CD14-positive monocyte (primary cell): ENCODE measurements at regions not wholly inside any gene's neighbourhood (a gene's known extent, or its start where the extent isn't known, plus 50 kb on each side); places are given as distances from the start of the nearest gene placed in this dataset.

Experiments used
- DNase-seq, 3 donors: peaks; one replicate each; pipeline ENCODE4 v3.0.0-alpha.2; 2011 to 2022
- H2AFZ ChIP-seq: 2 replicates; pipeline ENCODE4 v1.6.0; 2012; ENCODE audit warnings: mild to moderate bottlenecking, low read depth, low read length, inconsistent platforms; ENCODE audit not compliant: insufficient read depth, poor library complexity, severe bottlenecking
- H3K27ac ChIP-seq, 2 donors: 1 replicate in 1 of 2; 2 replicates in 1 of 2; pipeline ENCODE4 v1.5.1; 2012 to 2013; ENCODE audit warnings: low read length in 2 of 2, control low read depth in 1 of 2, inconsistent platforms in 1 of 2, low read depth in 1 of 2, mild to moderate bottlenecking in 1 of 2
- H3K27me3 ChIP-seq, 2 donors: one replicate each; pipeline versions ENCODE4 v1.6.0 to v1.6.1; 2011 to 2013; ENCODE audit warnings: low read length in 2 of 2; ENCODE audit not compliant: control insufficient read depth in 2 of 2, insufficient read depth in 2 of 2
- H3K36me3 ChIP-seq, 2 donors: replicated peaks in 1 of 2; 1 replicate in 1 of 2; 2 replicates in 1 of 2; pipeline versions ENCODE4 v1.5.1 to v1.6.1; 2012 to 2013; ENCODE audit warnings: low read length in 2 of 2, control low read depth in 1 of 2, inconsistent platforms in 1 of 2, mild to moderate bottlenecking in 1 of 2; ENCODE audit not compliant: insufficient read depth in 2 of 2, control insufficient read depth in 1 of 2
- H3K4me1 ChIP-seq, 2 donors: 1 replicate in 1 of 2; 2 replicates in 1 of 2; pipeline versions ENCODE4 v1.5.1 to v1.6.1; 2012 to 2013; ENCODE audit warnings: low read length in 2 of 2, control low read depth in 1 of 2, inconsistent platforms in 1 of 2, mild to moderate bottlenecking in 1 of 2, moderate library complexity in 1 of 2; ENCODE audit not compliant: insufficient read depth in 2 of 2, control insufficient read depth in 1 of 2
- H3K4me2 ChIP-seq: replicated peaks from 2 replicates; pipeline ENCODE3; 2012; ENCODE audit warnings: low read length, moderate library complexity, mild to moderate bottlenecking; ENCODE audit not compliant: poor library complexity, severe bottlenecking; ENCODE audit errors: extremely low read depth
- H3K4me3 ChIP-seq, 3 experiments: fragments of 200-600 bp in 1 of 3; sonication (generic) in 1 of 3; replicated peaks in 1 of 3; 1 replicate in 2 of 3; 2 replicates in 1 of 3; pipeline ENCODE4 v1.5.1; 2011 to 2013; ENCODE audit warnings: low read length in 3 of 3, mild to moderate bottlenecking in 3 of 3, control low read depth in 2 of 3, low read depth in 2 of 3, inconsistent platforms in 1 of 3, moderate library complexity in 1 of 3
- H3K79me2 ChIP-seq: 2 replicates; pipeline ENCODE4 v1.6.0; 2012; ENCODE audit warnings: mild to moderate bottlenecking, control low read depth, inconsistent platforms, low read length, moderate library complexity; ENCODE audit not compliant: insufficient read depth
- H3K9ac ChIP-seq: 2 replicates; pipeline ENCODE4 v1.6.0; 2017; ENCODE audit warnings: low read length, mild to moderate bottlenecking; ENCODE audit not compliant: insufficient read depth, poor library complexity, severe bottlenecking
- H3K9me3 ChIP-seq, 2 donors: replicated peaks in 1 of 2; 1 replicate in 1 of 2; 2 replicates in 1 of 2; pipeline versions ENCODE4 v1.5.1 to v1.6.1; 2012 to 2013; ENCODE audit warnings: low read length in 2 of 2, control low read depth in 1 of 2; ENCODE audit not compliant: control insufficient read depth in 1 of 2, insufficient read depth in 1 of 2
- H4K20me1 ChIP-seq: 2 replicates; pipeline ENCODE4 v1.6.0; 2012; ENCODE audit warnings: mild to moderate bottlenecking, low read length, control low read depth, moderate library complexity; ENCODE audit not compliant: insufficient read depth
- H3K27ac Mint-ChIP-seq, 7 donors: one replicate each; pipeline ENCODE4 v1.8.0; 2020; ENCODE audit warnings: mild to moderate bottlenecking in 7 of 7, mixed read lengths in 7 of 7, moderate library complexity in 6 of 7, inconsistent platforms in 2 of 7
- H3K27me3 Mint-ChIP-seq, 3 donors: one replicate each; pipeline ENCODE4 v1.8.0; 2021 to 2022; ENCODE audit warnings: low read depth in 3 of 3, mild to moderate bottlenecking in 3 of 3, mixed read lengths in 3 of 3, moderate library complexity in 3 of 3, inconsistent platforms in 1 of 3
- H3K36me3 Mint-ChIP-seq, 2 donors: one replicate each; pipeline ENCODE4 v1.8.0; 2020; ENCODE audit warnings: mixed read lengths in 2 of 2, inconsistent platforms in 1 of 2, mild to moderate bottlenecking in 1 of 2
- H3K4me1 Mint-ChIP-seq: one replicate; pipeline ENCODE4 v1.8.0; 2020; ENCODE audit warnings: mild to moderate bottlenecking, mixed read lengths
- H3K4me3 Mint-ChIP-seq, 2 donors: one replicate each; pipeline ENCODE4 v1.8.0; 2020; ENCODE audit warnings: mild to moderate bottlenecking in 2 of 2, mixed read lengths in 2 of 2, moderate library complexity in 1 of 2
- H3K9me3 Mint-ChIP-seq, 7 donors: one replicate each; pipeline ENCODE4 v1.8.0; 2020 to 2022; ENCODE audit warnings: mixed read lengths in 7 of 7, mild to moderate bottlenecking in 6 of 7, moderate library complexity in 6 of 7, inconsistent platforms in 2 of 7
- WGBS: methylation state at CpG from one replicate; pipeline ENCODE4 v1.1.5; 2013; ENCODE audit warnings: missing lambda C conversion rate; ENCODE audit not compliant: insufficient coverage; 5-methylcytosine and 5-hydroxymethylcytosine counted together
- intact Hi-C, 2 donors: fragments of 100-400 bp; cut with micrococcal nuclease; formaldehyde crosslinking; loops; one replicate each; pipeline versions ENCODE4 v1.15.0 to v1.15.1; 2023
- TF ChIP-seq, protein P1 (sequence below): fragments of 200-600 bp; IDR thresholded peaks from one replicate; pipeline ENCODE4 v1.8.0; 2022; ENCODE audit warnings: antibody characterized with exemption, mild to moderate bottlenecking

DNA sequence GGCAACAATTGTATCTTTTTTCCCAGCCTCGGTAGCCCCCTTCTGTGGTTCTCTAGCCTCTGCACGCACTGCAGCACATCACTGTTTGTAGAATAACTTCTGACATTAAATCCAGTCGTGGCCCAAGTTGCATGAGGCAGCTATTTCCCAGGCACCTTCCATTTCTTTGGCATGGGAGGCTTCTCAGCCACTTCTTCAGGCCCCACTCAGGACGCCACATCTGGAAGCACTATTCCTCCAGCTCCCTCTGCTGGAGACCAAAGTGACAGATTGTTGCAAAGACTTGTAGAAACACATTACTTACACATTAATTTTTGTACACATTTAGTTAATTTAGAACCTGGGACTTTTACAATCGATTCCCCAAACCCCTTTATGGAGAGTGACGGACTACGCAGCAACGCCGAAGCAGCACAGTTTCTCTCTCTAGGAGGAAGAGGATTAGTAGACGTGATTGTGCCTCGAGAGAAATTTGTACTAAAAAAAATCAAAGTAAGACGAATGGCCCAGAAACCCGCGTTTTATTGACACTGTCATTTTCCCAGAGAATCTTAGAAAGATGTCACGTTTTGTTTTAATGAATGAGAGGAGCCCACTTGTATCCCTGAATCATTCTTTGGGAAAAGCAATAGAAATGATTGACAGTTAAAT lies 57.8 kb upstream of the RGPD5 start:
- peaks cover 0 to 2% (median 0%) of the 10 kb centered on the region in 7 donors for H3K9me3 Mint-ChIP-seq
- H3K27me3 ChIP-seq = no peaks in the 10 kb centered on the region
- H2AFZ ChIP-seq = no peak overlapping the region
- H3K36me3 Mint-ChIP-seq = no peaks in the 10 kb centered on the region
- no peak overlapping the region for H3K27ac ChIP-seq
- H4K20me1 ChIP-seq = no peaks in the 10 kb centered on the region
- H3K4me2 ChIP-seq = no peak overlapping the region
- H3K79me2 ChIP-seq = no peaks in the 10 kb centered on the region
- DNase-seq = peak in 2 of 3 donors; percentile 6 to 15
- H3K4me1 ChIP-seq = no peaks in the 10 kb centered on the region
- H3K36me3 ChIP-seq = no peaks in the 10 kb centered on the region
- intact Hi-C loops = loop anchor here in 1 of 2 donors (1.0 kb wide), 1 partner anchor 190 kb away; no protein-coding TSS in a partner anchor
- no peak overlapping the region for H3K4me3 Mint-ChIP-seq
- 67% methylated on average over 8 of the region's 15 CpGs for WGBS
- no peaks in the 10 kb centered on the region for H3K4me1 Mint-ChIP-seq
- H3K27me3 Mint-ChIP-seq = peaks cover 1 to 2% (median 2%) of the 10 kb centered on the region in 3 donors
- no peaks in the 10 kb centered on the region for H3K9me3 ChIP-seq
- H3K9ac ChIP-seq = no peak overlapping the region
- H3K27ac Mint-ChIP-seq = no peak overlapping the region
- TF ChIP-seq, protein P1, sequence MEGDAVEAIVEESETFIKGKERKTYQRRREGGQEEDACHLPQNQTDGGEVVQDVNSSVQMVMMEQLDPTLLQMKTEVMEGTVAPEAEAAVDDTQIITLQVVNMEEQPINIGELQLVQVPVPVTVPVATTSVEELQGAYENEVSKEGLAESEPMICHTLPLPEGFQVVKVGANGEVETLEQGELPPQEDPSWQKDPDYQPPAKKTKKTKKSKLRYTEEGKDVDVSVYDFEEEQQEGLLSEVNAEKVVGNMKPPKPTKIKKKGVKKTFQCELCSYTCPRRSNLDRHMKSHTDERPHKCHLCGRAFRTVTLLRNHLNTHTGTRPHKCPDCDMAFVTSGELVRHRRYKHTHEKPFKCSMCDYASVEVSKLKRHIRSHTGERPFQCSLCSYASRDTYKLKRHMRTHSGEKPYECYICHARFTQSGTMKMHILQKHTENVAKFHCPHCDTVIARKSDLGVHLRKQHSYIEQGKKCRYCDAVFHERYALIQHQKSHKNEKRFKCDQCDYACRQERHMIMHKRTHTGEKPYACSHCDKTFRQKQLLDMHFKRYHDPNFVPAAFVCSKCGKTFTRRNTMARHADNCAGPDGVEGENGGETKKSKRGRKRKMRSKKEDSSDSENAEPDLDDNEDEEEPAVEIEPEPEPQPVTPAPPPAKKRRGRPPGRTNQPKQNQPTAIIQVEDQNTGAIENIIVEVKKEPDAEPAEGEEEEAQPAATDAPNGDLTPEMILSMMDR = peak; percentile 62
- H3K4me3 ChIP-seq = no peak overlapping the region
